Naive thymus-derived CD4-positive, alpha-beta T cell (primary cell): ENCODE measurements at regions not wholly inside any gene's neighbourhood (a gene's known extent, or its start where the extent isn't known, plus 50 kb on each side); places are given as distances from the start of the nearest gene placed in this dataset.
"Not testable (repeated sequence)": the region's sequence is repeated elsewhere in the genome, so short reads cannot be mapped to it uniquely, and the experiment has no call there.

Experiments
- ATAC-seq: fragments of 150-1000 bp; cut with Tn5 transposase; 2 replicates; pipeline ENCODE4 v1.10.0; 2021; ENCODE audit warnings: mild to moderate bottlenecking, moderate library complexity
- CTCF ChIA-PET: fragments of 350-600 bp; sonication (Branson Sonifier 250); formaldehyde crosslinking; loops from one replicate; lab custom pipeline; 2021; ENCODE audit warnings: antibody characterized with exemption; lab: Charles Lee
- POLR2A ChIA-PET: fragments of 350-600 bp; sonication (Branson Sonifier 250); formaldehyde crosslinking; loops from one replicate; lab custom pipeline; 2021; ENCODE audit warnings: antibody characterized with exemption, inconsistent platforms; lab: Charles Lee
- DNase-seq, 9 donors: peaks; one replicate each; pipeline versions ENCODE4 v3.0.0 to v3.0.0-alpha.2; 2020 to 2022; ENCODE audit warnings: mixed read lengths in 1 of 9
- H3K27ac ChIP-seq: one replicate; pipeline ENCODE4 v1.7.0; 2013; ENCODE audit warnings: mild to moderate bottlenecking, low read depth, low read length, moderate library complexity
- H3K27me3 ChIP-seq, 2 donors: one replicate each; pipeline ENCODE4 v1.7.0; 2013; ENCODE audit warnings: low read length in 2 of 2, mild to moderate bottlenecking in 2 of 2, moderate library complexity in 2 of 2; ENCODE audit not compliant: control insufficient read depth in 2 of 2, insufficient read depth in 2 of 2
- H3K36me3 ChIP-seq, 3 experiments: 1 replicate in 2 of 3; 2 replicates in 1 of 3; pipeline ENCODE4 v1.7.0; 2013; ENCODE audit warnings: low read length in 3 of 3, mild to moderate bottlenecking in 3 of 3, moderate library complexity in 1 of 3; ENCODE audit not compliant: insufficient read depth in 3 of 3, control insufficient read depth in 2 of 3
- H3K4me1 ChIP-seq, 2 donors: one replicate each; pipeline ENCODE4 v1.7.0; 2013; ENCODE audit warnings: low read length in 2 of 2, mild to moderate bottlenecking in 2 of 2, moderate library complexity in 1 of 2; ENCODE audit not compliant: control insufficient read depth in 2 of 2, insufficient read depth in 2 of 2
- H3K4me3 ChIP-seq: 2 replicates; pipeline ENCODE4 v1.7.0; 2013; ENCODE audit warnings: mild to moderate bottlenecking, low read length
- H3K9me3 ChIP-seq, 3 experiments: 1 replicate in 2 of 3; 2 replicates in 1 of 3; pipeline ENCODE4 v1.7.0; 2013; ENCODE audit warnings: low read length in 3 of 3; ENCODE audit not compliant: control insufficient read depth in 2 of 3
- H3K27ac Mint-ChIP-seq, 9 donors: one replicate each; pipeline ENCODE4 v1.8.0; 2020 to 2022; ENCODE audit warnings: mixed read lengths in 9 of 9, mild to moderate bottlenecking in 8 of 9, moderate library complexity in 5 of 9, inconsistent platforms in 2 of 9
- H3K27me3 Mint-ChIP-seq, 5 donors: one replicate each; pipeline ENCODE4 v1.8.0; 2021 to 2022; ENCODE audit warnings: mixed read lengths in 5 of 5, mild to moderate bottlenecking in 1 of 5
- H3K36me3 Mint-ChIP-seq, 5 donors: one replicate each; pipeline ENCODE4 v1.8.0; 2020 to 2022; ENCODE audit warnings: mixed read lengths in 5 of 5, mild to moderate bottlenecking in 3 of 5, inconsistent platforms in 1 of 5
- H3K4me1 Mint-ChIP-seq, 7 donors: one replicate each; pipeline ENCODE4 v1.8.0; 2020 to 2022; ENCODE audit warnings: mixed read lengths in 7 of 7, mild to moderate bottlenecking in 3 of 7, inconsistent platforms in 1 of 7
- H3K4me3 Mint-ChIP-seq, 10 donors: one replicate each; pipeline ENCODE4 v1.8.0; 2020 to 2022; ENCODE audit warnings: mild to moderate bottlenecking in 10 of 10, mixed read lengths in 10 of 10, moderate library complexity in 6 of 10, inconsistent platforms in 2 of 10
- H3K9me3 Mint-ChIP-seq, 11 donors: one replicate each; pipeline ENCODE4 v1.8.0; 2020 to 2022; ENCODE audit warnings: mixed read lengths in 11 of 11, mild to moderate bottlenecking in 4 of 11, inconsistent platforms in 1 of 11, moderate library complexity in 1 of 11
- intact Hi-C, 2 donors: fragments of 100-400 bp; cut with micrococcal nuclease; formaldehyde crosslinking; loops; one replicate each; pipeline ENCODE4 v1.15.1; 2023

- intact Hi-C loops: no loop called here
- H3K9me3 ChIP-seq: no peaks in the 10 kb centered on the region
- Mint-ChIP-seq H3K27me3 (peaks cover 0 to 14% (median 0%) of the 10 kb centered on the region in 5 donors), H3K27ac (no peak overlapping the region), H3K36me3 (no peaks in the 10 kb centered on the region), H3K4me3 (no peak overlapping the region), H3K4me1 (no peaks in the 10 kb centered on the region), H3K9me3 (peaks cover 0 to 1% (median 0%) of the 10 kb centered on the region in 11 donors)
- POLR2A ChIA-PET: no interaction called here
- CTCF ChIA-PET: no interaction called here
- no peak overlapping the region for H3K27ac ChIP-seq
- no peaks in the 10 kb centered on the region for H3K27me3 ChIP-seq
- H3K4me3 ChIP-seq: no peak overlapping the region
- H3K4me1 ChIP-seq: no peaks in the 10 kb centered on the region
- no peaks in the 10 kb centered on the region for H3K36me3 ChIP-seq
- no peak for DNase-seq
- no peak for ATAC-seq
Measured at GRCh38 chr12:30180602-30181001, 396.9 kb upstream of the TMTC1 start.

GRCh38 chr12:30178916-30179315 lies 395.2 kb upstream of the TMTC1 start:
- Mint-ChIP-seq H3K27ac (no peak overlapping the region), H3K4me3 (no peak overlapping the region), H3K36me3 (no peaks in the 10 kb centered on the region), H3K27me3 (peaks cover 0 to 14% (median 0%) of the 10 kb centered on the region in 5 donors), H3K4me1 (no peaks in the 10 kb centered on the region), H3K9me3 (peaks cover 0 to 3% (median 0%) of the 10 kb centered on the region in 11 donors)
- Histone ChIP-seq H3K4me3 (no peak overlapping the region), H3K4me1 (no peaks in the 10 kb centered on the region), H3K27ac (no peak overlapping the region), H3K36me3 (no peaks in the 10 kb centered on the region), H3K27me3 (no peaks in the 10 kb centered on the region), H3K9me3 (no peaks in the 10 kb centered on the region)
- ATAC-seq (no peak), DNase-seq (no peak)
- ChIA-PET POLR2A (no interaction called here), CTCF (no interaction called here)
- intact Hi-C loops: no loop called here

GRCh38 chr12:30169839-30170591 lies 386.3 kb upstream of the TMTC1 start:
- no peak overlapping the region for H3K4me3 Mint-ChIP-seq
- CTCF ChIA-PET: no interaction called here
- peaks cover 0 to 11% (median 0%) of the 10 kb centered on the region in 5 donors for H3K36me3 Mint-ChIP-seq
- DNase-seq: no peak
- no peak overlapping the region for H3K27ac ChIP-seq
- no peaks in the 10 kb centered on the region for H3K4me1 ChIP-seq
- no peaks in the 10 kb centered on the region for H3K4me1 Mint-ChIP-seq
- no peak overlapping the region for H3K4me3 ChIP-seq
- H3K9me3 ChIP-seq: no peaks in the 10 kb centered on the region
- POLR2A ChIA-PET: no interaction called here
- H3K27me3 Mint-ChIP-seq: peaks cover 12 to 20% (median 14%) of the 10 kb centered on the region in 5 donors
- H3K36me3 ChIP-seq: no peaks in the 10 kb centered on the region
- H3K27me3 ChIP-seq: no peaks in the 10 kb centered on the region
- intact Hi-C loops: no loop called here
- no peak overlapping the region for H3K27ac Mint-ChIP-seq
- peaks cover 0 to 10% (median 0%) of the 10 kb centered on the region in 11 donors for H3K9me3 Mint-ChIP-seq
- ATAC-seq: no peak

GRCh38 chr12:30166006-30166795 lies 382.5 kb upstream of the TMTC1 start:
- Mint-ChIP-seq H3K4me1 (no peaks in the 10 kb centered on the region), H3K27me3 (peaks cover 7 to 14% (median 9%) of the 10 kb centered on the region in 5 donors), H3K27ac (no peak overlapping the region), H3K9me3 (peaks cover 0 to 4% (median 0%) of the 10 kb centered on the region in 11 donors), H3K36me3 (peaks cover 0 to 8% (median 0%) of the 10 kb centered on the region in 5 donors), H3K4me3 (no peak overlapping the region)
- no peaks in the 10 kb centered on the region for H3K4me1 ChIP-seq
- ATAC-seq (no peak), DNase-seq (no peak)
- no peak overlapping the region for H3K4me3 ChIP-seq
- no peaks in the 10 kb centered on the region for H3K9me3 ChIP-seq
- no peak overlapping the region for H3K27ac ChIP-seq
- intact Hi-C loops: no loop called here
- no peaks in the 10 kb centered on the region for H3K27me3 ChIP-seq
- POLR2A ChIA-PET: no interaction called here
- no peaks in the 10 kb centered on the region for H3K36me3 ChIP-seq
- CTCF ChIA-PET: no interaction called here

- POLR2A ChIA-PET: no interaction called here
- H3K9me3 Mint-ChIP-seq: peaks cover 0 to 3% (median 0%) of the 10 kb centered on the region in 11 donors
- DNase-seq (no peak), ATAC-seq (no peak)
- no peak overlapping the region for H3K27ac ChIP-seq
- intact Hi-C loops: no loop called here
- H3K27ac Mint-ChIP-seq: no peak overlapping the region
- H3K9me3 ChIP-seq: no peaks in the 10 kb centered on the region
- no peaks in the 10 kb centered on the region for H3K27me3 ChIP-seq
- H3K36me3 Mint-ChIP-seq: no peaks in the 10 kb centered on the region
- no peak overlapping the region for H3K4me3 Mint-ChIP-seq
- no peak overlapping the region for H3K4me3 ChIP-seq
- no peaks in the 10 kb centered on the region for H3K4me1 Mint-ChIP-seq
- CTCF ChIA-PET: no interaction called here
- peaks cover 0 to 5% (median 0%) of the 10 kb centered on the region in 5 donors for H3K27me3 Mint-ChIP-seq
- no peaks in the 10 kb centered on the region for H3K4me1 ChIP-seq
- no peaks in the 10 kb centered on the region for H3K36me3 ChIP-seq
Measured at GRCh38 chr12:30164382-30165318, 380.9 kb upstream of the TMTC1 start.

- H3K27me3 ChIP-seq, H3K4me3 ChIP-seq, ATAC-seq, POLR2A ChIA-PET, DNase-seq, H3K27ac Mint-ChIP-seq, H3K4me3 Mint-ChIP-seq, H3K36me3 Mint-ChIP-seq, H3K9me3 ChIP-seq, H3K27ac ChIP-seq, H3K4me1 ChIP-seq, CTCF ChIA-PET, H3K27me3 Mint-ChIP-seq, H3K36me3 ChIP-seq, intact Hi-C loops, H3K4me1 Mint-ChIP-seq: not testable (repeated sequence)
- peaks cover 4 to 20% (median 7%) of the 10 kb centered on the region in 11 donors for H3K9me3 Mint-ChIP-seq
Measured at GRCh38 chr12:30156833-30157232, 373.1 kb upstream of the TMTC1 start.
